NCI-H2081 treated with DMSO at 0.1 percent for 48 hours (cell line): ENCODE measurements at regions not wholly inside any gene's neighbourhood (a gene's known extent, or its start where the extent isn't known, plus 50 kb on each side); places are given as distances from the start of the nearest gene placed in this dataset.
"Not testable (repeated sequence)": the region's sequence is repeated elsewhere in the genome, so short reads cannot be mapped to it uniquely, and the experiment has no call there.

ENCODE experiments used
- DNase-seq: peaks from one replicate; lab custom pipeline; 2025; lab: John Stamatoyannopoulos, UW

GRCh38 chr10:31188792-31189406 lies 130.1 kb upstream of the ZEB1 start:
- no peak for DNase-seq

- no peak for DNase-seq
Measured at GRCh38 chr10:31190488-31190887, 128.5 kb upstream of the ZEB1 start.

- DNase-seq: no peak
Measured at GRCh38 chr10:31192475-31192874, 126.5 kb upstream of the ZEB1 start.

GRCh38 chr10:31194986-31195385 lies 124.0 kb upstream of the ZEB1 start:
- DNase-seq: no peak

GRCh38 chr10:31197886-31198285 lies 121.1 kb upstream of the ZEB1 start:
- DNase-seq: no peak

GRCh38 chr10:31204090-31204489 lies 114.9 kb upstream of the ZEB1 start:
- DNase-seq: no peak

- no peak for DNase-seq
Measured at GRCh38 chr10:31207636-31208035, 111.4 kb upstream of the ZEB1 start.

GRCh38 chr10:31209478-31209877 lies 109.5 kb upstream of the ZEB1 start:
- no peak for DNase-seq

GRCh38 chr10:31210190-31210589 lies 108.8 kb upstream of the ZEB1 start:
- no peak for DNase-seq

GRCh38 chr10:31213959-31214358 lies 105.1 kb upstream of the ZEB1 start:
- DNase-seq: no peak

- no peak for DNase-seq
Measured at GRCh38 chr10:31215052-31215451, 104.0 kb upstream of the ZEB1 start.

- no peak for DNase-seq
Measured at GRCh38 chr10:31219306-31219705, 99.7 kb upstream of the ZEB1 start.

- not testable (repeated sequence) for DNase-seq
Measured at GRCh38 chr10:31228780-31229179, 90.2 kb upstream of the ZEB1 start.

- no peak for DNase-seq
Measured at GRCh38 chr10:31239961-31240360, 79.1 kb upstream of the ZEB1 start.

GRCh38 chr10:31242902-31243301 lies 76.1 kb upstream of the ZEB1 start:
- DNase-seq: no peak

GRCh38 chr10:31251118-31251517 lies 67.9 kb upstream of the ZEB1 start:
- not testable (repeated sequence) for DNase-seq

- DNase-seq: no peak
Measured at GRCh38 chr10:31253237-31253636, 65.8 kb upstream of the ZEB1 start.

GRCh38 chr10:31261511-31262311 lies 57.3 kb upstream of the ZEB1 start:
- DNase-seq: no peak

- DNase-seq: no peak
Measured at GRCh38 chr10:31262672-31263071, 56.3 kb upstream of the ZEB1 start.

GRCh38 chr10:31263903-31264302 lies 55.1 kb upstream of the ZEB1 start:
- no peak for DNase-seq

- no peak for DNase-seq
Measured at GRCh38 chr10:31268444-31269303, 50.3 kb upstream of the ZEB1 start.
